Upper lobe of left lung (tissue), 6 donors: ENCODE measurements at regions not wholly inside any gene's neighbourhood (a gene's known extent, or its start where the extent isn't known, plus 50 kb on each side); places are given as distances from the start of the nearest gene placed in this dataset.

Experiments used
- ATAC-seq, 2 donors: fragments of 200-7000 bp; cut with Tn5 transposase; one replicate each; pipeline ENCODE4 v1.9.1; 2022; ENCODE audit warnings: mild to moderate bottlenecking in 2 of 2, moderate library complexity in 2 of 2; ENCODE audit not compliant: low FRiP score in 2 of 2
- DNase-seq, 2 donors: peaks; one replicate each; pipeline ENCODE4 v3.0.0-alpha.2; 2019 to 2020
- H3K27ac ChIP-seq, 4 donors: fragments of 200-600 bp; sonication (generic); one replicate each; pipeline ENCODE4 v1.5.1; 2016 to 2019
- H3K27me3 ChIP-seq, 4 donors: fragments of 200-600 bp; sonication (generic); one replicate each; pipeline ENCODE4 v1.5.1; 2017 to 2019
- H3K36me3 ChIP-seq, 4 donors: fragments of 200-600 bp; sonication (generic); one replicate each; pipeline ENCODE4 v1.5.1; 2016 to 2019
- H3K4me1 ChIP-seq, 4 donors: fragments of 200-600 bp; sonication (generic); one replicate each; pipeline ENCODE4 v1.5.1; 2018 to 2019
- H3K4me3 ChIP-seq, 4 donors: fragments of 200-600 bp; sonication (generic); one replicate each; pipeline ENCODE4 v1.5.1; 2017 to 2019; ENCODE audit warnings: mild to moderate bottlenecking in 2 of 4, moderate library complexity in 1 of 4
- H3K9me3 ChIP-seq, 4 donors: fragments of 200-600 bp; sonication (generic); one replicate each; pipeline ENCODE4 v1.5.1; 2018 to 2019
- CTCF ChIP-seq, 6 experiments: fragments of 450-650 bp in 4 of 6; fragments of 200-600 bp in 2 of 6; sonication (generic) in 2 of 6; IDR thresholded peaks; one replicate each; pipeline ENCODE4 v1.5.1; 2016 to 2019; ENCODE audit warnings: antibody characterized with exemption in 6 of 6
- EP300 ChIP-seq, 4 donors: sonication (generic); formaldehyde crosslinking; IDR thresholded peaks; one replicate each; pipeline ENCODE4 v1.5.1; 2017; ENCODE audit warnings: antibody characterized with exemption in 4 of 4, control low read depth in 2 of 4
- POLR2A ChIP-seq, 4 donors: fragments of 450-650 bp; IDR thresholded peaks; one replicate each; pipeline ENCODE4 v1.5.1; 2016 to 2017; ENCODE audit warnings: antibody characterized with exemption in 4 of 4, mild to moderate bottlenecking in 2 of 4
- POLR2AphosphoS5 ChIP-seq, 2 donors: sonication (generic); formaldehyde crosslinking; IDR thresholded peaks; one replicate each; pipeline ENCODE4 v1.5.1; 2017; ENCODE audit warnings: antibody characterized with exemption in 2 of 2
- WGBS, 2 donors: methylation state at CpG; one replicate each; pipeline ENCODE4 v1.1.5; 2017 to 2018; 5-methylcytosine and 5-hydroxymethylcytosine counted together
- donor health status: DM: no; HTN: no; CAD: no; lungs with moderate emphysema.
- donor health status: DM: no; HTN: yes; CAD: no; lungs with severe emphysema.

GRCh38 chr9:135244271-135245221 is 157.1 kb downstream of the OLFM1 start:
- DNase-seq (peak; percentile 58 to 82), ATAC-seq (peak in 1 of 2 donors; percentile 31)
- TF ChIP-seq CTCF (IDR thresholded peaks at IDR 0.05), result no peak
- TF ChIP-seq EP300 (IDR thresholded peaks at IDR 0.05), result no peak
- no peak for TF ChIP-seq POLR2A (IDR thresholded peaks at IDR 0.05)
- TF ChIP-seq POLR2AphosphoS5 (IDR thresholded peaks at IDR 0.05), result no peak
- WGBS, 2 donors, result 77 to 78% methylated on average over 11 to 42 of the region's 42 CpGs
- H3K4me3 ChIP-seq, result no peak overlapping the region
- H3K4me1 ChIP-seq, result peaks cover 0 to 31% (median 0%) of the 10 kb centered on the region in 4 donors
- H3K27ac ChIP-seq, result no peak overlapping the region
- H3K36me3 ChIP-seq, result no peaks in the 10 kb centered on the region
- no peaks in the 10 kb centered on the region for H3K9me3 ChIP-seq
- H3K27me3 ChIP-seq, result no peaks in the 10 kb centered on the region

- Histone ChIP-seq H3K4me1 (peaks cover 0 to 27% (median 0%) of the 10 kb centered on the region in 4 donors), H3K36me3 (no peaks in the 10 kb centered on the region), H3K9me3 (no peaks in the 10 kb centered on the region), H3K27me3 (no peaks in the 10 kb centered on the region), H3K27ac (no peak overlapping the region), H3K4me3 (no peak overlapping the region)
- TF ChIP-seq EP300 (IDR thresholded peaks at IDR 0.05), result no peak
- no peak for TF ChIP-seq POLR2AphosphoS5 (IDR thresholded peaks at IDR 0.05)
- TF ChIP-seq POLR2A (IDR thresholded peaks at IDR 0.05), result no peak
- TF ChIP-seq CTCF (IDR thresholded peaks at IDR 0.05), result no peak
- DNase-seq (no peak), ATAC-seq (no peak)
- WGBS, 2 donors, result 86 to 91% methylated on average over 15 to 22 of the region's 22 CpGs
Observed at GRCh38 chr9:135245482-135246247, 158.2 kb downstream of the OLFM1 start.

- ATAC-seq (no peak), DNase-seq (no peak)
- TF ChIP-seq CTCF (IDR thresholded peaks at IDR 0.05) (no peak), POLR2AphosphoS5 (IDR thresholded peaks at IDR 0.05) (no peak), EP300 (IDR thresholded peaks at IDR 0.05) (no peak), POLR2A (IDR thresholded peaks at IDR 0.05) (no peak)
- Histone ChIP-seq H3K4me1 (peaks cover 0 to 22% (median 0%) of the 10 kb centered on the region in 4 donors), H3K27me3 (no peaks in the 10 kb centered on the region), H3K27ac (no peak overlapping the region), H3K36me3 (no peaks in the 10 kb centered on the region), H3K9me3 (no peaks in the 10 kb centered on the region), H3K4me3 (no peak overlapping the region)
- 63 to 64% methylated on average over 23 of the region's 23 CpGs for WGBS, 2 donors
Observed at GRCh38 chr9:135246248-135247205, 159.1 kb downstream of the OLFM1 start.

GRCh38 chr9:135247227-135247930 is 159.9 kb downstream of the OLFM1 start:
- Histone ChIP-seq H3K4me3 (no peak overlapping the region), H3K27me3 (no peaks in the 10 kb centered on the region), H3K4me1 (peaks cover 0 to 22% (median 0%) of the 10 kb centered on the region in 4 donors), H3K36me3 (no peaks in the 10 kb centered on the region), H3K9me3 (no peaks in the 10 kb centered on the region), H3K27ac (no peak overlapping the region)
- no peak for ATAC-seq
- DNase-seq, result peak; percentile 67 to 78
- 31 to 81% methylated on average over 6 to 27 of the region's 27 CpGs for WGBS, 2 donors
- no peak for TF ChIP-seq POLR2AphosphoS5 (IDR thresholded peaks at IDR 0.05)
- no peak for TF ChIP-seq EP300 (IDR thresholded peaks at IDR 0.05)
